GM19351 (cell line): ENCODE measurements at regions not wholly inside any gene's neighbourhood (a gene's known extent, or its start where the extent isn't known, plus 50 kb on each side); places are given as distances from the start of the nearest gene placed in this dataset.
"Not testable (repeated sequence)": the region's sequence is repeated elsewhere in the genome, so short reads cannot be mapped to it uniquely, and the experiment has no call there.

ENCODE experiments used
- ATAC-seq: cut with Tn5 transposase; IDR thresholded peaks from one replicate; pipeline ENCODE4 v1.9.1; 2021; ENCODE audit warnings: mild to moderate bottlenecking, moderate library complexity; ENCODE audit not compliant: unreplicated experiment

DNA sequence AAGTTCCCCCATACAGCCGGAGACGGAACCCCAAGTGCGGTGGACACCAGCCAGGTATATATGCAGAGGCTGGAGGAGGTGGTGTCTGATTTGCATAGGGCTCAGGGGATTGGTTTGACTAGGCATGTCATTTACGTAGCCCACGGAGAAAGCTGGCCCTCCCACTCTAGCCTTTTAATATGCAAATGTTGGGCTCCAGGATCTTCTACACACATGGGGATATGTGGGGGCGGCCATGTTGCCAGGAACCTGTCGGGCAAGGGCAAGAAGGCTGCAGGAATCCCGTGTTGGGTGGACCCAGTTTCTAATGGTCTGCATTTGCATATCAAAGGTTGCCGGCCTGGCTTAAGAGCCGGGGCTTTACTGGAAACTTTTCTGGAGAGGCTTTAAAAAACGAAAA is 57.4 kb downstream of the FTHL17 start:
- not testable (repeated sequence) for ATAC-seq

DNA sequence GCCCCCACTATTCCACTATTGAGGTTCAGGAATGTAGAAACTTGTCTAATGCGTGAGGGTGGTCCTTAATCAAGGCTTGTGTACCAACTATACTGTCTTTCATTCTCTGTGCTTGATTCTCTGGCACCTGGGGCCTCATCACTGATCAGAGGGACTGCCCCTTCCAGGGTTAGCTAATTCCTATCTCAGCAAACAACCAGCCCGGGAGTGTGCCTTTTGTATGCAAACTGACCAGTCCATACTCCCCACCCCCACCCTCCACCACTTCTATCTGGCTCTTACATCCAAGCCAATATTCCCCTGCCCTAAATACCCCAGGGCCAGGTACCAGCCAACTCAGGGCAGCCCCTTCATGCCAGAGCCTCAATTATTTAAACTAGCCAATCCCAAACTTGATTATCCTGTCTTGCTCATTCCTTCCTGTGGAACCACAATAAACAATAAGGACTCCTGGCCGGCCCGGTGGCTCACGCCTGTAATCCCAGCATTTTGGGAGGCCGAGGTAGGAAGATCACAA is 59.3 kb downstream of the FTHL17 start:
- ATAC-seq: no peak

DNA sequence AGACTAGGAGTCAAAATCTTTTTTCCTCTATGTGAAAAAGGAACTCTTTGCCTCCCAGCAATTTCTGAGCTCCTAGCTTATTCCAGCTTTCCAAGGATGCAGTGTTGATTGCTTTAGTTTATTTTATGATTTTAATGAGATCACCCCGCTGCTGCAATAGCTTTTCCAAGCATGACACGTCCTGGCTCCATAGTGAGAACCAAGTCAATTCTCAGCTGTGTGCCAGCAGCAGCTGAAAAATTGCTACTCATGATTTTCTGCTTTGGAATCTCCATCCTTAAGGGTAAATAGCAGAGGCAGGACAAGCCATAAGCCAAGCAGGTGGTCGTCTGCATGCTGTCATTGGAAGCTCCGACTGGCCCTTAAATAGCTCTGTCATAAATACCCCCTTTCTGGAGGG is 64.5 kb downstream of the FTHL17 start:
- ATAC-seq: no peak

DNA sequence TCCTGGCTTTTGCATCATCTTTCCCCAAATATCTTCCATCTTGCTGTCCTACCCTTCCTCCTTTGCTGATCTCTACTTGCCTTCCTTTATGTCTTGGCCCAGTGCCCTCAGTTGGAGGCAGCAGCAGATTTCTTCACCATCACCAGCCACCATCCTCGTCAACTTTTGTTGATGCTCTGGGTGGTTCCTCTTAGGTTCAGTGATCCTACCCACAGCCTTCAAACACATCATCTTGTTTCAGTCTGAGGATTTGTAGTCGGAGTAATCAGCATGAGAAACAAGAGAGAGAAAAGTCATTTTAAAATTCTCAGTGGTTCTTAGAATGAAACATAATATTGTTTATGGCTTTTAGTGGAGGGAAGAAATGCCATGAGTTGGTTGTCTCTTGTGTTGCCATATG is 65.8 kb downstream of the FTHL17 start:
- no peak for ATAC-seq

DNA sequence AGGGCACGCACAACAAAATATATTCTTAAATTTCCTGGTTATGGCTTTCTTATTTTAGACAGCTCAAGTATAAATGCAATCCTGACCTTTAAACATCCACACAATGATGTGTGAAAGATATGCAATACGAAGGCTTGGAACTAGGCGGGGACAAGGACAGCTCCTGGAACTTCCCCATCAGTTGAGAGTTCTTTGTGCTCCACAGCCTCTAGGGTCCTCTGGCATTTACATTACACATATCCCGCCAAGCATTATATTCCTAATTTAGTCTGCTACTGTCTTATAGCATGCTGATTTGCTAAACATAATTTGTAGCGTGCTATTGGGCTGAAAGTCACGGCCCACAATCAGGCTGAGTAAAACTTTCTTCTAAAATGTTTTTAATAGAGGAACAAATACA is 74.4 kb downstream of the FTHL17 start:
- no peak for ATAC-seq

DNA sequence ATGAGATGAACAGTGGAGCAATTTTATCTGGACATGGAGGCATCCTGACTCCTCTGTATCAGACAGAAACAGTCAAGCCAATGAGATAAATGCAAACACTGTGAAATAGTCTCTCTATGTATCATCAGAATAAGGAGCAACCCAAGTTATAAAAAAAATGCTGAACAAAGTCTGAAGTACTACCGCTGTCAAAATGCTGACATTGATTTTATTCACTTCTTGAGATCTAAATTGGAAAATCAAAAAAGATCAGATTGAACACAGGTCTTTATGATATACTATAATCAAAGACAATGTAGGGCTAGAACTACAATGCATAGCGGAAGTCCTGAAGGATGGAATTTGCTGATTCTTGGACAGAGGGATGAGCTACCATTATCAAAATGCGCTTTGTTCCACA is 76.1 kb downstream of the FTHL17 start:
- ATAC-seq: no peak

DNA sequence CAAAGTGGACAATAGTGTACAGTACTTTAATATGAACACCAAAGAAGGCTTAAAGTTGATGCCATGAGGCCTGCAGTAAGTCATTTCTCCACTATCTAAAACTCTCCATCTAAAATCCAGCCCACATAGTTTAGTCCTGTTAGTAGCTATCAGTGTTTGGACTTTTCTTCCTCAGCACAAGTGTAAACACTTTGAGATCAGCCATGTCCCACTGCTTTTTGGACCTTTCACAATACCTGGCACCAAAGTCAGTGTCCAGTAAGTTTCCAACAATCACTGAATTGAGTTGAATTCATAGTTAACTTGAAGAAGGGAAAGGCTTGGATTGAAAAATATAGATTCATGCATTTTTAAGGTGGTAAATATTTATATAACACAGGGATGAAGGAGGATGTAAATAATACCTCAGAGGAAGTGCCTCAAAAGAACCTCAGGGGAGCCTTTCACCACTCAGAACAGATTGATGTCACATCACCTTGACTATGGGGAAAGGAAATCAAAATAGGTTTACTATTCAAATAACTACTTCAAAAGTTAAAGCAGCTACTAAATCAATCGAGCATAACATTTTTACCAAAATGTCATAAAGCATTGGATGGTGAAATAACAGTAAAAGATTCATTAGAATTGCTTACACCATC is 76.7 kb downstream of the FTHL17 start:
- no peak for ATAC-seq

DNA sequence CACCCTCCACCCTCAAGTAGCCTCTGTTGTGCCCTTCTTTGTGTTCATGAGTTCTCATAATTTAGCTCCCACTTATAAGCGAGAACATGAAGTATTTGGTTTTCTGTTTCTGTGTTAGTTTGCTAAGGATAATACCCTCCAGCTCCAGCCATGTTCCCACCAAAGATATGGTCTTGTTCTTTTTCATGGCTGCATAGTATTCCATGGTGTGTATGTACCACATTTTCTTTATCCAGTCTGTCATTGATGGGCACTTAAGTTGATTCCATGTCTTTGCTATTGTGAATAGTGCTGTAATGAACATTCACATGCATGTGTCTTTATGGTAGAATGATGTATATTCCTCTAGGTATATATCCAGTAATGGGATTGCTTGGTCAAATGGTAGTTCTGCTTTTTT is 77.8 kb downstream of the FTHL17 start:
- not testable (repeated sequence) for ATAC-seq

DNA sequence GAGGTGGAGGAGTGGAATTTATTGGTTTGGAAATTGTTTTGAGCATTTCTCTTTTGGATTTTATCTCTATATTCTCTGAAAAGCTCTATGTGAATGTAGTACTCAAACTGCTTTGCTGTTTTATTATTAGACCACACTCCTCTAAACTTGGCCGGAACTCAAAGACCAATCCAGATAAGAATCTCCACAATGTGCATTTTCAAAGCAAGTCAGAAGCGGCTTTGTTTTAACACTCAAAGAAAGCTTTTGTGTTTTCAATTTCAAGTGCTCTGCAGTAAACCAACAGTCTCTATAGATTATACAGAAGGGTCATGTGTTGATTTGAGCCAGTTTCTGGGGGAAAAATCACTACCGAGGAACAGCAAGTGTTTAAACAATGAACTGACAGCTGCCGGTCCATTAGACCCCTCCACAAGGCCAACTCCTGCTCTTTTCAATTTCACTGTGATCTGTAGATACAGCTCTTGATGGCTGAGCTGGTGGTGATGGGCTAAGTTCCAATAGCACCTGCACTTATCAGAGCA is 79.4 kb downstream of the FTHL17 start:
- no peak for ATAC-seq

DNA sequence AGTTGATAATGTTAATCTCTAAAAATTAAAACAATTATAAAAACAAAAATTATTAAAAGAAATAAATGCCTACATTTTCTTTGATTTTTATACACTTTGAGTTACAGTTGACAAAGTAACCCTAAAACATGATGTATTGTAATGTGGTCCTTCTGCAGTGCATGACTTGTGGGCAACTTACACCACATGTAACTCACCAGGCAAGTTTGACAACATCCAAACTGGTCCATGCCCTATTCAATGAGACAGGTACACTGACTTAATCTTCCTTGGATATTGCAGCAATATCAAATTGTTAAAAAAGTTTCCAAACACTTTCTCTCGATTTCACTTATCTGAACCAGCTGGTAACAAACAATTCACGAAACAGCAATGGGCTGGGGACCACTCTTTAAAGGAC is 81.5 kb downstream of the FTHL17 start:
- no peak for ATAC-seq

DNA sequence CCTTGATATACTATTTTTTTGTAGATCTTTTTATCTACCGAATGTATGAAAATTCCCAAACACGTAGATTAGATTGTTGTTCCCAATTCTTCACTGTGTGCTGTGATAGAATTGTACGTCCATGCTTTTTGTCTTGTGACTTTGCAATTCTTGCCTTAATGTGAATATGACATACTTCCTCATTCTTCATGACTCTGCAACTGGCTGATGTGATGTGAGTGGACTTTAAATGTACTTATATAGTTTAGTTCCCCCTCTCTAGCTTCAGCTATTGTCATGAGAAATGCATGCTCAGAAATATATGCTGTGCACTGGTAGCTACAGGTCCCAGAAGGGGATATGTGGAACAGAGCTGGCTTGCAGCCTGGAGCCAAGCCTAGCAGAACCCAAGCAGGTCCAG is 89.4 kb downstream of the FTHL17 start:
- no peak for ATAC-seq

DNA sequence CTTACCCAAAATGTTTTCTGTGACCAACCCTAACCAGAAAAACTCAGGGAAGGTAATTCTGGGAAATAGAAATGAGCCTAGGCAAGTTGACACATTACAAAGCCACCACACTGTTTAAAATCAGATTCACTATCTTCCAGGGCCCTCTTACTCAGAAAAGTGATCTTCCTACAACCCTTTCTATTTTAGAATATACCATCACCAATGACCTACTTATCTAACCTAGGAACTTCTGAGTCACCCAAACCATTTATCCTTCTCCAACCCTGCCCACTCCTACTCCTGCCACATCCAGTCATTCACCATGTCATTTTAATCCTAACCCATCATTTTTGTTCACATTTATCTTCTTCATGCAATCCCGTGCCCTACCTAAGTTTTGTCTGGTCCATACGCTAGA is 89.9 kb downstream of the FTHL17 start:
- no peak for ATAC-seq

DNA sequence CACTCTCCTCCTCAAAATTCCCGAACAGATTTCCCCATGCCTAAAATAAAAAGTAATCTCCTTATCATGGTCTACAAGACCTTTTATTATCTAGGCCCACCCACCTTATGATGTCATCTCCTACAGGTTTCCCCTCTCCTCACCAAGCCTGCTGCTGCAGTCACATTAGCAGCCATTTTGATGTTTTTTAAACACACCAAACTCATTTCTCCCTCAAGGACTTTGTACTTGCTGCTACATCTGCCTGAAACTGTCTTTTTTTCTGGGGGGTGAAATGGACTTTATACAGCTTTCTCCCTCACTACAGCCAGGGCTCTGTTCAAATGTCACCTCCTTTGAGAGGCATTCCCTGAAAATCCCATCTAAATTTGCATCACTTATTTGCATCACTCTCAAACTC is 90.2 kb upstream of the TAB3 start:
- no peak for ATAC-seq

DNA sequence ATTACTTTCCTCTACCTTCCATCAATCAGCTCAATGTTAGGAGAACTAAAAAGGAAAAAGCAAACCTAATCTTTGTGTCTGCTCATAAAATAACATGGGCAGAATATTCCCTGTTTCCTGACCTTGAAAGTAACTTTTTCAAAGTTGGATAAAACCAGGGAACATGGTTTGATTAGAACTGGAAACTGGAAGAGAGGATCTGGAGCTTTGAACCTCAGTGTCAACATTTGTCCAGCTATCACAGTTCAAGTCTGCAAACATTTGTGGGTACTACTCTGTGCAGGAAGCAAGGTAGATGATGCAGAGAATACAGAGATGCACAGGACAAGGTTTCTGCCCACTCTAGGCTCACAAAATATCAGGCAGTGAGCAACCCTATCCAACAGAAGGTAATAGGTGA is 86.4 kb upstream of the TAB3 start:
- no peak for ATAC-seq

DNA sequence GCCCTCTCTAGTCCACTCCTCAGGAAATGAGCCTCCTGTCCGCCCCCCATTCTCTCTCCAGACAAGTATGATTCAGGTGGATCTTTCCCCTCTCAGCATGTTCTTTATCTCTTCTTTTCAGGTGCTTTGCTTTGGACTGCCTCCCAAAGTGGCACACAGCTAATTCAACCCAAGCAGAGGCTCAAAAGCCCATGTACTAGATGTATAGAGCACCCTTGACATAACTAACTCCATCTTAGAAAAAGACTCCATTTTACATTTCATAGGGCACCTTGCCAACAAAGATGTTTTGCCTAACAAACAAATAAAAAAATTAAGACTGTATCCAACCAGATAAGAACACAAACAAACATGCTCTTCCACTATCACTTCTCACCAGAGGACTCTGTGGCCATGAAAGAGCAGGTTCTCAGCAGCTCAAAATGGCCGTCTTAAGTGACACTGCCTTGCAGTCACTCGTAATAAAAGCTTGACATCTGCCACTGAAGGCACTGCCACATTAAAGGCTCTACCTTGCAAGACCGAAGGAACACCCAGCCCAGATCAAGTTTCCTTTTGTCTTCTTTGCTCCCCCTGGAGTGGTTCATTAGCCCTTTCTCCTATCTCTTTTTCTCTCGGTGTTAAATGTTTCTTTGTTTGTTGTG is 84.9 kb upstream of the TAB3 start:
- ATAC-seq: no peak

DNA sequence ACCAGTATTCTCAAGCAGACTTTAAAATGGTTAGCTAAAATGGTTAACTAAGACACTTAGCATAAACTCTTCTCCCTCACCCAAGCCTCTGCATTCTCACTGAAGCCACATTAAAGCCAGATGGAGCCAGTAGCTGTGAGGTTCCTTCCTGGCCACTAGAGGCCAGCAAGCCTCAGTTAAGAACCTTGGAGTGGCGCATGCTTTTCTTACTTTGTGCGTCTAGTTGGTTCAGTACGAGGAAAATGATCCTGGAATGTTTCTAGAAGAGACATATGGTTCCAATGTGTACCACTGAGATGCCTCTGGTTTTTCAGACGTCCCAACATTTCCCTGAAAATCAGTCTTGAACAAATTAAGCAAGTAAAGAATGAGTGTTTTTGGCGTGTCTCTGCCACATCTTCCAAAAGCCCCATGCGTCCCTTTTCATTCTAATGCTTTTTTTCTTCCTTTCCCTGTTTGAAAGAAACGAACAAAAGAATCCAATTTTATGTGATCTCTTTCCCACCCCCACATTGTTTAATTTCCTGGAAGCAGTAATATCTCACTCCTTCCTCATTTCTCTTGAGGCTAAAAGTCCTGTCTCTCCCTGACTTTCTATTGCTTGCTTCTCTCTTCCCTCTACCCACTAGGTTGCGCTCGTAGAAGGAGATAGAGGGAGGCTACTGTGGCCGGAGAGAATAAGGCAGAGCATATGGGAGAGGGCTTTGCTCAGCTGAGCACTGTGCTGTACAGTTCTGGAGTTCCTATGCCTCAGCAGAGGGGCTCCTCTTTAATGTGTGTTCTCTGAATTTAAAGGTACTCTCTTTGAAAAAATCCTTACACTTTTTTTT is 82.9 kb upstream of the TAB3 start:
- ATAC-seq: peak; percentile 96

DNA sequence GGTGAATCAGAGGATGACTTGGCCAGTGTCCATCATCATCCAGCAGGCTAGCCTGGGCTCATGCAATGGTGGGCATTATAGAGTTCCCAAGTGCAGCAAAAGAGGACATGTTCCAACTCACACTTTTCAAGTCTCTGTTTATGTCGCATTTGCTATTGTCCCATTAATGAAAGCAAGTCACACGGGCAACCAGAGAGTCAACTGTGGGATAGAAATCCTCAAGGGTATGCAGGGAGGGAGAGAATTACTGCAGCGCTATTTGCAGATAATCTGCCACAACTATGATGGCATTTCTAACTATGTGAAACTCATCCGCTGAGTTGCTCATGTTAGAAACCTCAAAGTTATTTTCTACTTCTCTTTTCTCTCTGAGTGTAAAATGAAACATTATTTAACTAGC is 78.5 kb upstream of the TAB3 start:
- no peak for ATAC-seq

DNA sequence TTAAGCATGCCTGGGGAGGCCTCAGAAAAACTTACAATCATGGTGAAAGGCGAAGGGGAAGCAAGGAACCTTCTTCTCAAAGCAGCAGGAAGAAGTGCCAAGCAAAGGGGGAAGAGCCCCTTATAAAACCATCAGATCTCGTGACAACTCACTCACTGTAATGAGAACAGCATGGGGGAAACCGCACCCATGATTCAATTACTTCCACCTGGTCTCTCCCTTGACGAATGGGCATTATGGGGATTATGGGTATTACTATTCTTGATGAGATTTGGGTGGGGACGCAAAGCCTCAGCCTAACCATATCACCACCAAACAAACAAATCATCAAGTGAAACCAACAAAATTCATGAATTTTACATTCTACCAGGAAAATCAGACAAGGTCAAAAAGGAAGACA is 76.7 kb upstream of the TAB3 start:
- no peak for ATAC-seq

DNA sequence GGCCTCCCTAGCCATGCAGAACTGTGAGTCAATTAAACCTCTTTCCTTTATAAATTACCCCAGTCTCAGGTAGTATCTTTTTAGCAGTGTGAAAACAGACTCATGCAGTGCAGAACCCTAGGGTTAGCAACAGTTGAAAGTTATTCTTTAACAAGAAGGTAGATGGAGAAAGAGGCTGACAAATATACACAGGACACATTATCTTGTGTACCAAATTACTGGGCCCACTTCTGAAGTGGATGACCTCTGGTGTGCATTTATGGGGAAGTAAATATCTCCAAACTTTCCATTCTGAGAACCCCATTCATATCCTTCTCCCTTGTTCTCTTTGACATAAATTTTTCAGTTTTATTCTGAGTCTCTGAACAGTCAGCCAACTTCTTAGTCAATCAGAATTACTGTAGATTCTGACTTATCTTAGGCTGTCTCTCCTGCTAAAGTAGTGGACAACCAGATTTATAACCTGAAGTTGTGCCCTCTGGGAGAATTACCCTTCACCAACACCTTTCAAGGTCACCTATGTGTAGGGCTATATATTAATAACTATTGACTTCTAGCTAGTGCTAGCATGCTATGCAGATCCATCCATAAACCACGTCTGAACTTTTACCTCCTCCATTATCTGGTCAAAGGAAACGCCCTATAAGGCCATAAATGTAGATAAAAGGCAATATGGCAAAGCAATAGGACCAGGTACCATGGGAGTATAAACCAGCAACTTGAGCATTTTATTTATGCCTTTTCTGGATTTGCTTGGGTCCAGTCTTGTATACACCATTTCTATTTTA is 72.5 kb upstream of the TAB3 start:
- ATAC-seq: no peak

DNA sequence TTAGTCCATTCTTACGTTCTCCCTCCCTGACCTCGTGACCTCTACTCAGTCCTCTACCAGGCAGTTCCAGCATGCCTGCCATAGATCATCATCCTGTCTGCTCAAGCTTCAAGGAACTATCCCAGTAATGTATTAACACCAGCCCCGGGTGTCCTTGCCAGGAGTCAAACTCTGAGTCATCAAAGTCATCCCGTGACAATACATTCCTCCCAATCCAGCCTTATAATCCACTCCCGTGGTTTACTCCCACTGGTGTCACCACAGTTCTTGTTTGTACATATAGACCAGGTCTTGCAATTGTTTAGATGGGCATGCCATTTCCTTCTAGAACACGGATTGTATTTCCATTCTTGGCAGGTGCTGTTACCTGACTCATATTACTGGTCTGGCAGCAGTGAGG is 68.7 kb upstream of the TAB3 start:
- no peak for ATAC-seq

DNA sequence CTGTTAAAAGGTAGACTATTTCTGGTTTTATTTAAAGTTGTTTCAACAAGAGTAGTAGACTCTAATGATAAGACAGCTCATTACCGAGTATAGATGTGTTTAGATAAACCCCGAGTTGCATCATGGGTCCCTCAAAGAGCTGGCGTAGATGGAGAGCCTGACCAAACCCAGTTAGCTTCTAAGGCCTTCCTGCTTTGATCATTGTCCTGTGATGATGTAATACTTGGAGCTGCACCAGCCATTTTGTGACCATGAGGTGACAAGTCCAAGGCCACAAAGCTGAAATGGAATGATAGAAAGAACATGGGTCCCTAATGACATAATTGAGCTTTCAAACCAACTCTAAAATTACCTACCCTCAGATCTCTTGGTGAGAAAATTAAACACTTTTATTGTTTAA is 66.6 kb upstream of the TAB3 start:
- no peak for ATAC-seq
